Muscle of leg (tissue), 3 donors: ENCODE measurements at regions not wholly inside any gene's neighbourhood (a gene's known extent, or its start where the extent isn't known, plus 50 kb on each side); places are given as distances from the start of the nearest gene placed in this dataset.

Experiments
- DNase-seq: peaks from one replicate; pipeline ENCODE4 v3.0.0; 2013
- H3K27ac ChIP-seq: one replicate; pipeline ENCODE4 v1.5.1; 2013; ENCODE audit warnings: mild to moderate bottlenecking, low read length, control low read depth
- H3K27me3 ChIP-seq: one replicate; pipeline ENCODE4 v1.6.1; 2013; ENCODE audit warnings: low read length; ENCODE audit not compliant: control insufficient read depth, insufficient read depth
- H3K36me3 ChIP-seq: one replicate; pipeline ENCODE4 v1.6.1; 2013; ENCODE audit warnings: low read length; ENCODE audit not compliant: control insufficient read depth, insufficient read depth
- H3K4me1 ChIP-seq: one replicate; pipeline ENCODE4 v1.6.1; 2013; ENCODE audit warnings: low read length; ENCODE audit not compliant: control insufficient read depth, insufficient read depth
- H3K4me3 ChIP-seq: one replicate; pipeline ENCODE4 v1.5.1; 2013; ENCODE audit warnings: low read length, control low read depth
- H3K9me3 ChIP-seq: replicated peaks from 2 replicates; pipeline ENCODE4 v1.6.1; 2013; ENCODE audit warnings: low read depth, low read length; ENCODE audit not compliant: control insufficient read depth
- WGBS: methylation state at CpG from one replicate; pipeline ENCODE4 v1.1.5; 2013; ENCODE audit warnings: missing lambda C conversion rate; ENCODE audit not compliant: insufficient coverage; 5-methylcytosine and 5-hydroxymethylcytosine counted together

DNA sequence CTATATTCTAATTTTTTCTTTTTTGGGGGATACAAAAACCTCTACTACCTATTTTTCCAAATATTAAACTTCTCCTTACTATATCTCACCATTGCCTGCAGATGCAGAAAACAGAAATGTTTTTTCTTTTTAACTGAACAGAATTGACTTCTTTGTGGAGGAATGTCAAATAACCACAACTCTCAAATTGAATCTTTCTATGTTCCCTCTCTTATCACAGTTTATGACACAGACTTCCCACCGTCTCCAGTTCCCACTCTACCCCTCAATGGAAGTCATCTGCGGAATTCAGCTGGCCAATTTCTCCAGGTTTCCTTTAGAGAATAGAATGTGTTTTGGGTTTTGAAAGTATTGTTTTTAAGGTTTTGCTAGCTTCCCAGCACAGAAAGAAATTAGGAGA, 77.0 kb downstream of the NR2F2 start:
- H3K27ac ChIP-seq, result no peak overlapping the region
- no peak overlapping the region for H3K4me3 ChIP-seq
- no peaks in the 10 kb centered on the region for H3K36me3 ChIP-seq
- H3K9me3 ChIP-seq, result no peaks in the 10 kb centered on the region
- H3K27me3 ChIP-seq, result peaks cover 63% of the 10 kb centered on the region
- no CpG with 5 or more reads among the region's 2 CpGs for WGBS
- peaks cover 17% of the 10 kb centered on the region for H3K4me1 ChIP-seq
- DNase-seq, result no peak

DNA sequence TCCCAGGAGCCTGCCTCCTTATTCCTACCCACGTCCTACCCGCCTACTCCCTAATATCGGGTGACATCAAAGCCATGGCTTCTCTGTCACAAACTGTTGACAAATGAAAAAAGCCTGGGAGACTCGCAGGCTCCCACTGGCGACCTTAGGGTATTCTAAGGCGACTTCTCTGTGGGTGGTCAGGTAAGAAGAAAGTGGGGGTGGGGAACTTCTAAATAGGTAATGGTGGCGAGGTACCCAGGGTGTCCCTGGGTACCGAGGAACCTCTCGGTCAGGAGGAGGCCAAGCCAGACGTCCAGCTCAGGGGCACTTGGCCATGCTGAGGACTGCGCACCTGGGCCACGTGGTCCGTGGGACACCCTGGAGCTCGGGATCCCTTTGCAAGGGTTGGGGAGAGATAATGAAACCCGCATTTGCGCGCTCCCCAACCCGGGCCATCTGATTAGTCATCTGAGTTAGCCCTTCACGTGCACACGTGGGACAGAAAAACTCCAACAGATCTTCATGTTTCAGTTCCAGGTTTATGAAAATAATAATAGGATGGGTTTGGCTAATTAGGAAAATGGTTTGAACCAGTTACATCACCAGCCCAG, 78.2 kb downstream of the NR2F2 start:
- no peak overlapping the region for H3K4me3 ChIP-seq
- no peak overlapping the region for H3K27ac ChIP-seq
- H3K4me1 ChIP-seq, result peaks cover 17% of the 10 kb centered on the region
- H3K36me3 ChIP-seq, result no peaks in the 10 kb centered on the region
- no peak for DNase-seq
- 4% methylated on average over 11 of the region's 20 CpGs for WGBS
- peaks cover 69% of the 10 kb centered on the region for H3K27me3 ChIP-seq
- H3K9me3 ChIP-seq, result no peaks in the 10 kb centered on the region

DNA sequence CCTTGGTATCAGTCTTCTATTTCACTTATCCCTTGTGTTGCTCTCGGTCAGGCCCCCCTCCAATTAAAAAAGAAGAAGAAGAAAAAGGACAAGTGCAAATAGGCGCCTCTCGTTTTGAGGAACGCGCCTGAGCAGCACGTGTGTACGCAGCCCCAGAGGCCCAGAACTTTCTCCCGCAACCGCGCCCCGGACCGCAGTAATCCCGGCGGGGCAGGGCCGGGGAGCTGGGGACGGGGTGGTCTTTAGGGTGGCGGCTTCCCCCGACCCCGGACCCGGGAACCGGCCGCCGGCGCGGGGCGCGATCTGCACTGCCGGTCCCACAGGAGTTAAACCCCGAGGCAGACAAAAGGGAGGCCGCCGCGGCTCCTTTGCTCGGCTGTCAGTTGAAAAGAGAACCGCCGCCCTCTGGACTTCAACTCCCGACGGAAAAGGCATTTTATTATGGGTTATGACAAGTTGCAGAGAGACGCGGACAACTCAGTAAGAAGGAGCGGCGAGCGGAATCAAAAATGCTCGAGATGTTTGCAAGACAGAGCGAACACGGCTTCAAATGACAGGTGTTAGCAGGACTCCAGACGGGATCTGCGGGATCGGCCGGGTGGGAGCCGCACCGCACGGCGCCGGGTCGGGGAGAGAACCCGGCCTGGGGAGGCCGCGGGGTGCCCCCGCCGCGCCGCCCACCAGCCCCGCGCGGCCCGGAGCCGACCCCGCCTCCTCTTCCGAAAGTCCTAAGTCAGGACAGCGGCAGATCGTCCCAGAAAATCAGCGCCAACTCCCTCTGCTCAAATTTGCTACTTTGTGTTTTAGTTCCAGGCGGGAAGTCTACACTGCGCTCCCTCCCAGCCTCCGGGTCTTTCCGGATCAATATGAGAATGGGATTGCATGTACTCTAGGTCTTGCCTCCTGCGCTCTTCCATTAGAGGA, 79.0 kb downstream of the NR2F2 start:
- Histone ChIP-seq H3K4me3 (peak overlapping the region; percentile 24), H3K27me3 (peaks cover 75% of the 10 kb centered on the region), H3K36me3 (no peaks in the 10 kb centered on the region), H3K27ac (no peak overlapping the region), H3K4me1 (peaks cover 17% of the 10 kb centered on the region), H3K9me3 (no peaks in the 10 kb centered on the region)
- 1% methylated on average over 67 of the region's 77 CpGs for WGBS
- DNase-seq, result no peak

DNA sequence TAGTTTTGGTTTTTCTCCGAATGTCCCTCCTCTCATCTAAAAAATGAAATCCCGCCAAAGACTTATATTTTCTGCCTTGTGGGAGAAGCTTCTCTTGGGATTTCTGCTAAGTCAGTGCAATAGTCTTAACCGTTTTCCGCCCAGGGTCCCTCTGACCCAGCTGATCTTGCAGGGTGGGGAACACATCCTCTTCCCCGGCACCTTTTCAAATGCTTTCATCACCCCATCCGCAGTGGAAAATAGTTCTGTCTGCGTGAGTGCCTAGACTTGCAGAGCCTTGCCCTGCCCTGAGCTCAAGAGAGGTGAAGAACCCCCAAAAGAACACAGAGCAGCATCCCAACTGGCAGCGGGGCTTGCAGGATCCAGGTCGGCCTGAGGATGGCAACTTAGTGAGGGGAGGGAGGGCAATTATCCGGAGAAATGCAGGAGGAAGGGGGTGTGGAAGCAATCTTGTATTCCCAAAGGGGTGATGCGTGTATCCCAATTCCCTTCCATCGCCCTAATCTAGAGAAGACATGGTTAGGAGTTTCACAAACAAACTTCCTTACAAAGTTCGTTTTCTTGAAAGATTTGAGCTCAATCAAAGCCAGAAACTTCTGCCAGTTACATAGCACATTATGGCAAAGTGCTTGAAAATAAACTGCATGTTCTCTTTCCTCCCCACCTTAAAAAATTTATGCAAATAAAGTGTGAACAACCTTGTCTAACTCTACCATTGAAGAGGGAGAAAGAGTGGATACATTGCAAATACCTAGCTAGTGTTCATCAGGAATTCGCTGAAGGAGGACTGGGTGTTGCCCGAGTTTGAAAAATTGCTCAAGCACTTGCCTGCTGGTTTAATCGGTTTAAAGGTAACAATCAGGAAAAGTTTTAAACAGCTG, 79.9 kb downstream of the NR2F2 start:
- peaks cover 81% of the 10 kb centered on the region for H3K27me3 ChIP-seq
- no peak for DNase-seq
- H3K36me3 ChIP-seq, result no peaks in the 10 kb centered on the region
- H3K4me1 ChIP-seq, result peaks cover 17% of the 10 kb centered on the region
- no peaks in the 10 kb centered on the region for H3K9me3 ChIP-seq
- WGBS, result 0% methylated on average over 3 of the region's 16 CpGs
- no peak overlapping the region for H3K27ac ChIP-seq
- no peak overlapping the region for H3K4me3 ChIP-seq

DNA sequence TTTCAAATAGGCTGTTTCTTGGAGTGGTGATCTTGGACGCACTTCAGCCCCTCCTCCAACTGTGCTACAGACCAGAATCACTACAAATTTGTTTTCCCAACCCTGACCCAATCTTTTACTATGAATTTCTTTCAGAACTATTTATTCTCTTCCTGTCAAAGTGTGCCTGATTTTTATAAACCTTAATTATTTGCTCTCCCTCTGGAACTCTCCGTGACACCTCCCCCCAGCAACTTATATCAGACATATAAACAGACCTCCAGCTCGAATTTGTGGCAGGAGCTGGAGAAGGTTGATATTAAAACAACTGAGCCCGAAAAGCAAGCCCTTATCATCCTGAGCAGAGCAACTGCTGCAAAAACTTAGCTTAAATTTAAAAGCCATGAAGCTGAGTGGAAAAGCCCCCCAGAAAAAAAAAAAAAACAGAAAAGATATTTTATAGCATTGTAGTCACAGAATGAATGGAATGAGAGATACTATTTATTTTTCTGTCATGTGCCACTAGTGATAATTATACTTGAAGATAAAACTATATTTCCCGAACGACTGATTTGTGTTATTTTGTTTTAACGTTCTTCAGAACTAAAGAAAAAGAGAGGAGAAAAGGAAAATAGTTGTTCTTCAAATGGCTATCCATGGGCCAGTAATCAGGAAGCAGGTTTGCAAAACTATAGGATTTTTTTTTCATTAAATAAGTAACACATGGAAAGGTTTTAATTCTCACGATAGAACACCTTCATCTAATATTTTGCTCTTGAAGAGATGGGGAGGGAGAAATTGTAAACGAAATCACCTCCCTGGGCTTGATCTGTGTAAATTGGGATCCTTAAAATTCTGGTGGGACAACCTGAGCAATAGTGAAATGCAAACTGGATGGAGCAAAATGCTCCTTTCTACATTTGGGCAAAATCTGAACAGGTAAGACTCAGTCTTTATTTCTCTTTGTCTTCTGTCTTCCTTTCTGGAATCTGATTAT, 80.8 kb downstream of the NR2F2 start:
- no peaks in the 10 kb centered on the region for H3K9me3 ChIP-seq
- H3K27me3 ChIP-seq, result peaks cover 84% of the 10 kb centered on the region
- H3K4me1 ChIP-seq, result peaks cover 22% of the 10 kb centered on the region
- DNase-seq, result no peak
- H3K36me3 ChIP-seq, result no peaks in the 10 kb centered on the region
- H3K27ac ChIP-seq, result no peak overlapping the region
- WGBS, result 0% methylated on average over 1 of the region's 9 CpGs
- no peak overlapping the region for H3K4me3 ChIP-seq

DNA sequence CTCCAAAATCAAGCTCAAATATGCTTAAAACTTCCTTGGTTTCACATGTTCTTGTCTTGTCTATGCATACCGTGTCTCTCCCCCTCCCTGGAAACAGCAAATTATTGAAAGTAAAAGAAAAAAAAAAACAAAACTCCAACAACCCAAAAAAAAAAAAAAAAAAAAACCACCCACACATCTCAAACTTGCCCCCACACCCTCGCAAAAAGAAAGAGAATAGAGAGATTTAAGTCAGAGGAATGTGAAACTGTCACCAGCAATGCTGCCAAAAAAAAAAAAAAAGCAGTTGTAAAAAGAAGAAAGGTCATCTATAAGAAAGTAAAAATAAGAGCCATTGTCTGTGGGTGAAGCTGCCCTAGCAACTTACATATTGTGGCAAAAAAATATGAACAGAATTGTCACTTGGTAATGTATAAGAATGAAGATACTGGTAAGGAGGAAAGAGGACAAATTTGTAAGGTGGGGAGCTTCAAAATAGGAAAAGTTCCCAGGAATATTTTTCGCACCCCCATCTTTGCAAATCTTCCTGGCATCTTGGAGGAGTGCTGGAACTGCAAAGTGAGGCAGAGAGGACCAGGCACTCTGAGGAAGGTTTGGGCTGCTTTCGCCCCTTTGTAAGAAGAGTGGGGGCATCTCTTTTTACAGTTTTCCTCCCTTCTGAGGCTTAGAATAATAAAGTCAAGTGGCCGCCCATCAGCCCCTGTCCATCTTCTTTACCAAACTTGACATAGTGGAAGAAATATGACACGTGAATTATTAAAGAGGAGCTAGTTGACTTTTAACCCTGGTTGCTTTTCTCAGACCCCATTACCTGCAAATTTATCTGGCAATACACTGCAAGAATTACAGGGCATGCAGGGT, 81.8 kb downstream of the NR2F2 start:
- WGBS, result 0% methylated on average over 1 of the region's 6 CpGs
- Histone ChIP-seq H3K36me3 (no peaks in the 10 kb centered on the region), H3K4me3 (no peak overlapping the region), H3K27me3 (peaks cover 89% of the 10 kb centered on the region), H3K27ac (no peak overlapping the region), H3K9me3 (no peaks in the 10 kb centered on the region), H3K4me1 (peaks cover 31% of the 10 kb centered on the region)
- no peak for DNase-seq

DNA sequence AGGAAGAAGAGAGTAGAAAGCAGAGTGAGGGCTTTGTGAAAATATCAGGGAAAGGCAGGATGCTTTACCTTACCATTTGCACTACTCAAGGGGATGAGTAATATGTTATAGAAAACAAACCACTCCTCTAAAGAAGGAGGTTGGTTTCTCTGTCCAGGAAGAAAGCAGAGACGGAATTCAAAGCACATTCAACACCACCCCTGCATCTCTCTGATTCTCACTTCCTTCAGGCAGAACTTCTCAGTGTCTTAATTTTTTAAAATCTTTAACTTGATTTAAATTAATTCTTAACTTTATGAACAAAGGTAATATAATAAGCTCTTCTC, 82.4 kb downstream of the NR2F2 start:
- no peak for DNase-seq
- no CpG with 5 or more reads among the region's 1 CpG for WGBS
- peaks cover 91% of the 10 kb centered on the region for H3K27me3 ChIP-seq
- H3K4me1 ChIP-seq, result peaks cover 31% of the 10 kb centered on the region
- no peaks in the 10 kb centered on the region for H3K36me3 ChIP-seq
- H3K27ac ChIP-seq, result no peak overlapping the region
- H3K9me3 ChIP-seq, result no peaks in the 10 kb centered on the region
- H3K4me3 ChIP-seq, result no peak overlapping the region

DNA sequence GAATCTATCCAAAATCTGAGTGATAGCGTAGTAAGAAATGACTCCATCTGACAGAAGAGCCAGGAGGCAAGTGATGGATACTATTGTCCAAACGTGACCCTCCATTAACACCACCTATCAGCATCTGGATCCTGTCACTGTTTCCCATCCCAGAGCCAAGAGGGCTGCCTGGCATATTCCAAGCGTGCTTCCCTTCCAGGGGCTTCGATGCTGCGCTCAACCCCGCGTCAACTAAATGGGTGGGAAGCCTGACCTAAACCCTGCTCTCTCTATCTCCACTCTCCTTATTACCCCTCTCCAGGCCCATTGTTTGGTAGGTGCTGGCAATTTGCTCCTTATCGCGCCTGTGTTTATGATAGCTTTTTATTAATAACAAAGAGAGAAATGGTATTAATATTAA, 83.2 kb downstream of the NR2F2 start:
- Histone ChIP-seq H3K36me3 (no peaks in the 10 kb centered on the region), H3K27ac (no peak overlapping the region), H3K4me1 (peaks cover 29% of the 10 kb centered on the region), H3K4me3 (no peak overlapping the region), H3K9me3 (no peaks in the 10 kb centered on the region), H3K27me3 (peaks cover 89% of the 10 kb centered on the region)
- DNase-seq, result no peak
- WGBS, result 0% methylated on average over 2 of the region's 9 CpGs

DNA sequence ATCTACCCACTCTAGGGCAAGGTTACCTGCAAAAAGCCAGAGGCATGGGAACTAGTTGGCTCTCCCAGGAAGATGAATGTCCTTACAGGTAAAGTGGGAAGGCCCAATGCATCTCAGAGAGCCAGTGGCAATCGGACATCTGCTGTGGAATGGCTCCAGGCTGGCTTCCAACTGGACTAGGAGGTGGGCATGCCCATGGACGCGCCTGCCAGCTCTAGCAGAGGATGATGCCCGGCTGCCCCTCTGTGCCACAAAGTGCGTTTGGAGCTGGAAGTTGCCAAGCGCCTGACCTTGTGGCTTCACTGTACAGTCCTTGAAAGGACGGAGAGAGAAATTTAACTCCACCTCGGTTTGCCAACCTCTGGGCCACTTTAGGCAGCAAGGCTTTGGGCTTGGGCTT, 84.4 kb downstream of the NR2F2 start:
- H3K27ac ChIP-seq, result no peak overlapping the region
- peaks cover 77% of the 10 kb centered on the region for H3K27me3 ChIP-seq
- H3K36me3 ChIP-seq, result no peaks in the 10 kb centered on the region
- H3K4me3 ChIP-seq, result no peak overlapping the region
- H3K4me1 ChIP-seq, result peaks cover 19% of the 10 kb centered on the region
- no peaks in the 10 kb centered on the region for H3K9me3 ChIP-seq
- 20% methylated on average over 8 of the region's 8 CpGs for WGBS
- DNase-seq, result no peak
